Stimulated activated CD4-positive, alpha-beta T cell treated with anti-CD3 and anti-CD28 coated beads, Interleukin-12 subunit alpha, Interleukin-12 subunit beta, amount 100 ng/mL, for 48 hours (primary cell): ENCODE measurements at regions not wholly inside any gene's neighbourhood (a gene's known extent, or its start where the extent isn't known, plus 50 kb on each side); places are given as distances from the start of the nearest gene placed in this dataset.

Experiments
- DNase-seq, 3 donors: peaks; one replicate each; pipeline ENCODE4 v3.0.0-alpha.2; 2020; ENCODE audit warnings: low read depth in 2 of 3, low spot score in 1 of 3

- no peak for DNase-seq
Observed at GRCh38 chr2:22198381-22199283, 1074.9 kb downstream of the TDRD15 start.

DNA sequence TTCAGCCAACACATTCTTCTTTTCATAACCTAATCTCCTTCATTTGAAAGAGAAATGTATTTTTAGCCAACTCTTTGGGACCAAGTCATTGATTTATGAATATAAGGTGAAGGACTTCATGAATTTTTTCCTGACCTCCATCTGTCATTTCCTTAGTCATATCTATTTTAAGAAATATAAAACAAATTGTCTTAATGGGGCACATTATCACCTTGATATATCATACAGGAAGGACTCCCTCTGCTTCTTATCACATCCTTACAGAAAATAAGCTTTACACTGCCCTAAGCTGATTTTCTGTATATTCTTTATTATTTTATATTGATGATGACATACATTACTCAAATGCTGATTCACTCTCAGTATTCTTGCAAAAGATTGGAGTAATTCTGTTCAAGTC lies 1076.2 kb downstream of the TDRD15 start:
- no peak for DNase-seq

- no peak for DNase-seq
Observed at GRCh38 chr2:22209545-22209944, 1085.8 kb downstream of the TDRD15 start.

GRCh38 chr2:22213237-22213636 lies 1089.5 kb downstream of the TDRD15 start:
- no peak for DNase-seq

DNA sequence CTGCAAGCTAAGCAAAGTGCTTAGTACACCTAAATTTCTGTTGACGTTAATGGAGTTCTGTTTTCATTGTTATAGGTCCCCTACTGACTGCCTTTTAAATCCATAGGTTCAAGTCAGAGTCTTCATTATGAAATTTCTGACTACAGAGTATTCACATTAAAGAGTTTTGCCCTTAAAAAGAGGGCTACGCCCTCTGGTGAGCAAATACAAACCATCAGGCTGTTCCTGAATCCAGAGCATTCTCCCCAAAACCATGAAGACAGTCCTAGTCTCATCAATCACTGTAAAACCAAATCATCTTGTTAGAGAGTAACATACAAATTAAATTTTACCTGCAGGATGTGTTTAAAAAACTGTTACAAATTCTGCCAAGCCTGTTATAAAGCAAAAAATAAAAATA lies 1091.7 kb downstream of the TDRD15 start:
- no peak for DNase-seq

DNA sequence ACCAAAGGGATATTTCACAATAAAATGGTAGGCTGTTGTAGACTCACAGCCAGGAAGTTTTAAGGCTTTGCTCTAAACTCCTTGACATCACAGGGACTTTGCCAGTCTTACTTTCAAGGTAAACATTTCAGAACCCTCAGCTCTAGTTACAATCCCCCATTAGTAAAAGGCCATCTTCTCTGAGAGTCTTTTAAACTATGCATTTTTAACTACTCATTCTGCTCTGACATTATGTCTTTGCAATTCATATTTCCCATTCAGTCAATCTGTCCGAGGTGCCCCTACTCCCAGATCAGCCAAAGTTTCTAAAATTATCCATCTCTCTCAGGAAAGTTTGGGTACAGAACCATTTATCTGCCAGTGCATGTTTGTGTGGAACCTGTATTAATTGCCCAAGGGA lies 1094.1 kb downstream of the TDRD15 start:
- DNase-seq: no peak

DNA sequence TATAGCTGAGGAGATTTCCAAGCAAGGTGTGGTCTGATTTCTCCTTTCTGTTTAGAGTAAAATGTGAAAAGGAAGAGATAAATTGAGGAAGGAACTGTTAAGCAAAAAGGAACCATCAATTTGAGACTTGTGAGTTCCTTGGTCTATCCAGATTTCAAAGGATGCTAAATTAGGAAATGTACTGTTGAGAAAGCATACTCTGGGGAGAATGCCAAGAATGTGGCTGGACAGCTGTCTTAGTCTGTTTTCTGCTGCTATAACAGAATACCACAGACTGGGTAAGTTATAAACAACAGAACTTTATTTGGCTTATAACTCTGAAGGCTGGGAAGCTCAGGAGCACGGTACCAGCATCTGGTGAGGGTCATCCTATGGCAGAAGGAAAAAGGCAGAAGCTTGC lies 1097.2 kb downstream of the TDRD15 start:
- no peak for DNase-seq

GRCh38 chr2:22238967-22239366 lies 1115.2 kb downstream of the TDRD15 start:
- no peak for DNase-seq

- DNase-seq: no peak
Observed at GRCh38 chr2:22247466-22247865, 1123.7 kb downstream of the TDRD15 start.

DNA sequence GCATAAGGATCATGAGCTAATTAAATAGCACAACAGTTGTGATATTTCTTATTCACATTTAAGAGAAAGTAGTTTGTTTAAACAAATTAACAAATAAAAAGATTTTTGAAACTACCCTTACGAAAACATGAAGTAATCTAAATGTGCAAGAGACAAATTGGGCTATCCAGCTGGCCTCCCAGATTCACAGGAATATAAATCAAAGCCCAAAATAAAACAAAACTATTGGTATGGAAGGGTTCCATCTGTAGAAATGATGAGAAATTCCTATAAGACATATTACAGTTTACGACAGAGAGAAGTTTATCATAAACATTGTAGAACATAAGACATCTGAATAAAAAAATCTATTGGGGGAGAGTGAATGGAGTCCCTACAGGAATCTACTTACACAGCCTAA lies 1125.1 kb downstream of the TDRD15 start:
- no peak for DNase-seq

DNA sequence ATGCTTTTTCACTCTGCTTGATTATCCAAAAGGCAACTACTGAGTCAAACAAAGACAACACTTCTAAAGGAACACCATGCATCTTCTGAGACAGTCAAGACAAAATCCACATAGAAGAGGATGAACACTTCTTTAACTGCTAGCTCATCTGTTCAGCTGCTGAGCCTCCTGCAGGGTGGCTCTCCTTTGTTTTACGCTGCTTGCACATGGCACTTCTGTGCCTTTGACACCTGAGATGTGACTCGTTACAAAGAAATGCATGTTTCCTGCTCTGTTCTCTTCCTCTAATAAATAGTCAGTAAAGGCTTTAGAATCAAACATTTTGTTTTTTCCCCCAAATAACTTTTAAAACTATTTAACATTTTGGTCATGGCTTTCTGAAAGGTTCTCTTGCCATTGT lies 1129.4 kb downstream of the TDRD15 start:
- DNase-seq: no peak

- DNase-seq: no peak
Observed at GRCh38 chr2:22261165-22261564, 1123.8 kb upstream of the KLHL29 start.

DNA sequence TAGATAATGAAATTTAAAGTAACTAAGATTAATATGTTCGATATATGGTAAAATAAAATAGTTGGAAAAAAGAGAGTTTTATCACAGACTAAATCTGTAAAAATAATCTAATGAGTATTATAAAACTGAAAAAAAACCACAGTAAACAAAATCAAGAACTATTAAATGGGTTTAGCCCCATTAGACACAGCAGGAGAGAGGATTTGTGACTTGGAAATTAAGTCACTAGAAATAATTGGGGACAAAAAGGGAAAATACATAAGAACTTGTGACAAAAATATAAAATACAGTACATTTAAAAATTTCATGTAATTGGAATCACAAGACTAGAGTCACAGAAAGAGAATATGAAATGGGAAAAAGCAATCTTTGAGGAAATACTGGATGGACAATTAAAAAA lies 1114.6 kb upstream of the KLHL29 start:
- no peak for DNase-seq

DNA sequence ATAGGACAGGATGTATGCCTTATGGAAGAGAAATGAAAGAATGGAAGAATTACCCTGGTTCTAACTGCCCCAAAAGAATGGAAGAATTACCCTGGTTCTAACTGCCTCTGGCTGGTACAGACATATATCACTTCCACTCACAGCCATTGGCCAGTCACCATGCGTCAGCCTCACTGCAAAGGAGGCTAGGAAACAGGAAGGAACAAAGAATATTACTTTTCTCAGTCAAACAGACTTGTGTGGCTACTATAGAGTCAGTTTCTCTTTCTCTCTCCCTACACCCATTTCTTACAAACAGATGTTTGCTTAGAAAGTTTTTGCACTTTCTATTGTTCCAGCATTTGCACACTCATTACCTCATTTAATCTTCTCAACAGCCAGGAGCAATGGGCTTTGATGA lies 1111.1 kb upstream of the KLHL29 start:
- DNase-seq: no peak

DNA sequence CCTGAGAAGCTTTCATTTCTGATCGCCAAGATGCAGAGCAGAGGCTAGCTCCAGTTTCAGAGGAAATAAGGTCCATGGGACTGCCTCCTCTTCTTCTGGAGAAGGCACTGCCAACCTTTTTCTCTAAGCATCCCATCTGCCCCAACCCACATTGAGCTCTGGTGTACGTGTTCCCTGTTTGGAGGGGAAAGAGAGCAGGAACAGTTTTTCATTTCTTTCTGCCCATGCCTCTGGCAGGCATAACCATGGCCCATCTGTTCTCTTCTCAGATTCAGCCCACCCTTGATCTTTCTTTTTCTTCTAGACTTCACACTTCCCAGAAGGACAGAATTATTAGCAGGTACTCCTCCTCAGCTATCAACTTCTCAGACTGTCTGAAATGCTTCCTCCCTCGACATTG lies 1110.3 kb upstream of the KLHL29 start:
- no peak for DNase-seq

GRCh38 chr2:22276696-22277095 lies 1108.3 kb upstream of the KLHL29 start:
- no peak for DNase-seq

GRCh38 chr2:22279541-22279940 lies 1105.4 kb upstream of the KLHL29 start:
- no peak for DNase-seq

DNA sequence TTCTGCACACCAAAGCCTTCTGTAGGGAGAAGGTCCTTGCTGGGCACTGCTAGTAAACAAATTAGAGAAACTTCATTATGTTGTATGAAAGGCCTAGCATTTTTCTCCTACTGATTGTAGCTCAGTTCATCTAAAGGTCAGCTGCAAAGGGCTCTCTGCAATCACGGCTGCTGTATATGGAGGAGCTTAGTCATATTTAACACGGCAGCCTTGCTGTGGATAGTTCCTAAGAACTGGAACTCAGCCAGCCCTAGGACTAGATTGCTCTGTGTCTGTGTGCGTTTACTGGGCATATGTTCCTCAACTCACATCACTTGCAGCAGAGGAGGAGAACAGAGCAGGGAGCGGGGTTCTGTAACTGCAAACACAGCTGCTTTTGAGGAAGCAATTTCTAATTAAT lies 1103.9 kb upstream of the KLHL29 start:
- no peak for DNase-seq

DNA sequence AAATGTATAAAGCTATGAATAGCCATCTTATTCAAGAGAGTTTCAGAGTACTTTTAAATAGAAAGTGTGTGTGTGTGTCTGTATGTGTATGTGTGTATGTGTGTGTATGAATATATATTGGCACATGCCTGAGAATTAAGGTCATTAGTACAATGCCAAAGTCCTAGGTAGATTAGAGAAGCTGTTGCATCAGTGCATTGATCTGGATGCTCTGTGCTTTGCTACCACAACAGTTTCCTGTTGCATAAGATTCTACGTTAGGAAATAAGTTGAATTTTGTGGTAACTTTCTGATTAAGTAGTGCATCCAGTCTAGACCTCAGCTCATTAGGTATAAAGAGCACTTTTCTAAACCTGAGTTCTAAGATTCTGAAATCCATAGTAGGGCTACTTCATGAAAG lies 1102.8 kb upstream of the KLHL29 start:
- DNase-seq: no peak

GRCh38 chr2:22282916-22283315 lies 1102.1 kb upstream of the KLHL29 start:
- DNase-seq: no peak

- DNase-seq: no peak
Observed at GRCh38 chr2:22283436-22283835, 1101.5 kb upstream of the KLHL29 start.

- DNase-seq: no peak
Observed at GRCh38 chr2:22290302-22290701, 1094.7 kb upstream of the KLHL29 start.

- no peak for DNase-seq
Observed at GRCh38 chr2:22290909-22291473, 1094.0 kb upstream of the KLHL29 start.
